ENCODE measurements at regions not wholly inside any gene's neighbourhood (a gene's known extent, or its start where the extent isn't known, plus 50 kb on each side); places are given as distances from the start of the nearest gene placed in this dataset.

GRCh38 chr12:91810531-91811451 is 334.9 kb downstream of the BTG1 start:
- CTCF ChIA-PET, result interaction anchor here (0.6 to 1.8 kb wide), 4 partner anchors 53 to 760 kb away, joined by 3 to 6 read pairs (median 5); partner anchors contain the start of gene BTG1
- no peak overlapping the region for H3K27ac ChIP-seq (ENCODE audit: low read depth, low read length, poor library complexity, severe bottlenecking)
- H3K4me3 ChIP-seq (ENCODE audit: low read depth, low read length, poor library complexity, severe bottlenecking), result no peak overlapping the region
- H3K4me1 ChIP-seq (ENCODE audit: insufficient read depth, low read length, poor library complexity, severe bottlenecking), result no peaks in the 10 kb centered on the region
- DNase-seq (ENCODE audit: low spot score), result no peak
- POLR2A ChIA-PET (ENCODE audit: low non-redundant PET), result no interaction called here
- H3K27me3 ChIP-seq (replicated peaks; ENCODE audit: insufficient read depth, low read depth, low read length, poor library complexity), result no peaks in the 10 kb centered on the region
- no peaks in the 10 kb centered on the region for H3K36me3 ChIP-seq (ENCODE audit: insufficient read depth, low read length, poor library complexity, severe bottlenecking)
- TF ChIP-seq EZH2 (IDR thresholded peaks at IDR 0.05; ENCODE audit: borderline replicate concordance, low read depth, low read length, poor library complexity, severe bottlenecking) (no peak), CTCF (conservative IDR thresholded peaks at IDR 0.05; ENCODE audit: low read depth, low read length) (no peak)
- no TSS peak for BruUV-seq (replicated peaks)
- intact Hi-C loops (cut with micrococcal nuclease; ENCODE audit: unreplicated experiment), result loop anchor here (5.0 kb wide), 1 partner anchor 332 kb away; no protein-coding TSS in a partner anchor
- H3K9me3 ChIP-seq (ENCODE audit: low read depth, low read length, poor library complexity, severe bottlenecking), result no peaks in the 10 kb centered on the region

GRCh38 chr12:91810077-91810476 is 335.6 kb downstream of the BTG1 start:
- ChIA-PET CTCF (no interaction called here), POLR2A (ENCODE audit: low non-redundant PET) (no interaction called here)
- Histone ChIP-seq H3K4me1 (ENCODE audit: insufficient read depth, low read length, poor library complexity, severe bottlenecking) (no peaks in the 10 kb centered on the region), H3K27me3 (replicated peaks; ENCODE audit: insufficient read depth, low read depth, low read length, poor library complexity) (no peaks in the 10 kb centered on the region), H3K9me3 (ENCODE audit: low read depth, low read length, poor library complexity, severe bottlenecking) (no peaks in the 10 kb centered on the region), H3K4me3 (ENCODE audit: low read depth, low read length, poor library complexity, severe bottlenecking) (no peak overlapping the region), H3K36me3 (ENCODE audit: insufficient read depth, low read length, poor library complexity, severe bottlenecking) (no peaks in the 10 kb centered on the region), H3K27ac (ENCODE audit: low read depth, low read length, poor library complexity, severe bottlenecking) (no peak overlapping the region)
- intact Hi-C loops (cut with micrococcal nuclease; ENCODE audit: unreplicated experiment), result loop anchor here (5.0 kb wide), 1 partner anchor 332 kb away; no protein-coding TSS in a partner anchor
- no peak for DNase-seq (ENCODE audit: low spot score)
- TF ChIP-seq CTCF (conservative IDR thresholded peaks at IDR 0.05; ENCODE audit: low read depth, low read length), result no peak
- TF ChIP-seq EZH2 (IDR thresholded peaks at IDR 0.05; ENCODE audit: borderline replicate concordance, low read depth, low read length, poor library complexity, severe bottlenecking), result no peak
- BruUV-seq (replicated peaks), result no TSS peak

DNA sequence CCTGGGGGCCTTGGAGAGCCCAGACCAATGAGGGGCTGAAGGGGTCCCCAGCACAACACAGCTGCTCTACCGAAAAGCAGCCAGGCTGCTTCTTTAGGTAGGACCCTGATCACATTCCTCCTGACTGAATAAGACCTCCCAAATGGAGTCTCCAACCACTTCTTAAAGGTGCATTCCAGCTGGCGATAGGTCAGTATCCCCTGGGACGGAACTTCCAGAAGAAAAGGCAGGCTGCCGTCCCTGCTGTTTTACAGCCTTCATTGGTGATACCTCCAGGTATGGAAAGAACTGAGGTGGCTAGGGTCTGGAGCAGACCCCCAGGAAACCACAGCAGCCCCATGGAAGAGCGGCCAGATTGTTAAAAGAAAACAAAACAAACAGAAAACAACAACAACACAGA is 340.6 kb downstream of the BTG1 start:
- Histone ChIP-seq H3K27me3 (replicated peaks; ENCODE audit: insufficient read depth, low read depth, low read length, poor library complexity) (no peaks in the 10 kb centered on the region), H3K36me3 (ENCODE audit: insufficient read depth, low read length, poor library complexity, severe bottlenecking) (no peaks in the 10 kb centered on the region), H3K27ac (ENCODE audit: low read depth, low read length, poor library complexity, severe bottlenecking) (no peak overlapping the region), H3K4me1 (ENCODE audit: insufficient read depth, low read length, poor library complexity, severe bottlenecking) (no peaks in the 10 kb centered on the region), H3K9me3 (ENCODE audit: low read depth, low read length, poor library complexity, severe bottlenecking) (no peaks in the 10 kb centered on the region), H3K4me3 (ENCODE audit: low read depth, low read length, poor library complexity, severe bottlenecking) (no peak overlapping the region)
- intact Hi-C loops (cut with micrococcal nuclease; ENCODE audit: unreplicated experiment), result no loop called here
- CTCF ChIA-PET, result no interaction called here
- TF ChIP-seq EZH2 (IDR thresholded peaks at IDR 0.05; ENCODE audit: borderline replicate concordance, low read depth, low read length, poor library complexity, severe bottlenecking), result no peak
- no peak for TF ChIP-seq CTCF (conservative IDR thresholded peaks at IDR 0.05; ENCODE audit: low read depth, low read length)
- BruUV-seq (replicated peaks), result no TSS peak
- DNase-seq (ENCODE audit: low spot score), result no peak
- POLR2A ChIA-PET (ENCODE audit: low non-redundant PET), result no interaction called here

All from A673 (cell line).